ENCODE measurements at regions not wholly inside any gene's neighbourhood (a gene's known extent, or its start where the extent isn't known, plus 50 kb on each side); places are given as distances from the start of the nearest gene placed in this dataset.

- TF ChIP-seq EP300 (IDR thresholded peaks at IDR 0.05) = no peak
- peak in 1 of 3 experiments; percentile 35 for TF ChIP-seq CTCF (IDR thresholded peaks at IDR 0.05)
- no peak for TF ChIP-seq POLR2A (IDR thresholded peaks at IDR 0.05; ENCODE audit: low read depth)
Measured at GRCh38 chr19:23996549-23996948, 81.9 kb downstream of the ZNF726 start.
